Mucosa of rectum (tissue), 2 donors: ENCODE measurements at regions not wholly inside any gene's neighbourhood (a gene's known extent, or its start where the extent isn't known, plus 50 kb on each side); places are given as distances from the start of the nearest gene placed in this dataset.

Experiments used
- H3K27ac ChIP-seq, 2 donors: one replicate each; pipeline ENCODE4 v1.7.0; 2013; ENCODE audit warnings: inconsistent platforms in 2 of 2, low read depth in 2 of 2, low read length in 2 of 2
- H3K27me3 ChIP-seq, 2 donors: one replicate each; pipeline ENCODE4 v1.7.0; 2013; ENCODE audit warnings: low read length in 2 of 2; ENCODE audit not compliant: control insufficient read depth in 2 of 2, insufficient read depth in 2 of 2
- H3K36me3 ChIP-seq, 2 donors: one replicate each; pipeline ENCODE4 v1.7.0; 2013; ENCODE audit warnings: low read length in 2 of 2; ENCODE audit not compliant: control insufficient read depth in 2 of 2, insufficient read depth in 2 of 2
- H3K4me1 ChIP-seq, 2 donors: one replicate each; pipeline ENCODE4 v1.7.0; 2013; ENCODE audit warnings: low read length in 2 of 2, mild to moderate bottlenecking in 1 of 2; ENCODE audit not compliant: control insufficient read depth in 2 of 2, insufficient read depth in 2 of 2
- H3K4me3 ChIP-seq, 2 donors: one replicate each; pipeline ENCODE4 v1.7.0; 2013; ENCODE audit warnings: low read length in 2 of 2
- H3K9ac ChIP-seq, 2 donors: one replicate each; pipeline ENCODE4 v1.7.0; 2013; ENCODE audit warnings: low read length in 2 of 2, low read depth in 1 of 2, mild to moderate bottlenecking in 1 of 2
- H3K9me3 ChIP-seq, 2 donors: one replicate each; pipeline ENCODE4 v1.7.0; 2013; ENCODE audit warnings: low read length in 2 of 2; ENCODE audit not compliant: control insufficient read depth in 2 of 2
- donor health status: healthy.
- donor health status: Normal muscosa, but diverticular disease.

- H3K9ac ChIP-seq = no peak overlapping the region
- no peaks in the 10 kb centered on the region for H3K36me3 ChIP-seq
- no peaks in the 10 kb centered on the region for H3K9me3 ChIP-seq
- H3K27ac ChIP-seq = no peak overlapping the region
- no peak overlapping the region for H3K4me3 ChIP-seq
- no peaks in the 10 kb centered on the region for H3K4me1 ChIP-seq
- no peaks in the 10 kb centered on the region for H3K27me3 ChIP-seq
Observed at GRCh38 chr2:226080334-226080733, 680.8 kb downstream of the NYAP2 start.

GRCh38 chr2:226079671-226080181 lies 680.2 kb downstream of the NYAP2 start:
- no peaks in the 10 kb centered on the region for H3K4me1 ChIP-seq
- H3K9ac ChIP-seq = no peak overlapping the region
- no peaks in the 10 kb centered on the region for H3K27me3 ChIP-seq
- H3K4me3 ChIP-seq = no peak overlapping the region
- H3K9me3 ChIP-seq = no peaks in the 10 kb centered on the region
- no peak overlapping the region for H3K27ac ChIP-seq
- H3K36me3 ChIP-seq = no peaks in the 10 kb centered on the region

- no peaks in the 10 kb centered on the region for H3K27me3 ChIP-seq
- no peak overlapping the region for H3K27ac ChIP-seq
- H3K4me1 ChIP-seq = no peaks in the 10 kb centered on the region
- no peaks in the 10 kb centered on the region for H3K36me3 ChIP-seq
- H3K9me3 ChIP-seq = no peaks in the 10 kb centered on the region
- H3K4me3 ChIP-seq = no peak overlapping the region
- no peak overlapping the region for H3K9ac ChIP-seq
Observed at GRCh38 chr2:226079196-226079595, 679.7 kb downstream of the NYAP2 start.

- H3K4me3 ChIP-seq = no peak overlapping the region
- H3K9ac ChIP-seq = no peak overlapping the region
- H3K9me3 ChIP-seq = no peaks in the 10 kb centered on the region
- no peaks in the 10 kb centered on the region for H3K4me1 ChIP-seq
- H3K27me3 ChIP-seq = no peaks in the 10 kb centered on the region
- H3K27ac ChIP-seq = no peak overlapping the region
- no peaks in the 10 kb centered on the region for H3K36me3 ChIP-seq
Observed at GRCh38 chr2:226078666-226079065, 679.2 kb downstream of the NYAP2 start.

- Histone ChIP-seq H3K4me3 (no peak overlapping the region), H3K4me1 (no peaks in the 10 kb centered on the region), H3K27me3 (no peaks in the 10 kb centered on the region), H3K9ac (no peak overlapping the region), H3K27ac (no peak overlapping the region), H3K36me3 (no peaks in the 10 kb centered on the region), H3K9me3 (no peaks in the 10 kb centered on the region)
Observed at GRCh38 chr2:226077841-226078240, 678.3 kb downstream of the NYAP2 start.

- H3K27ac ChIP-seq = no peak overlapping the region
- H3K9me3 ChIP-seq = no peaks in the 10 kb centered on the region
- H3K4me1 ChIP-seq = no peaks in the 10 kb centered on the region
- H3K4me3 ChIP-seq = no peak overlapping the region
- H3K27me3 ChIP-seq = no peaks in the 10 kb centered on the region
- no peaks in the 10 kb centered on the region for H3K36me3 ChIP-seq
- H3K9ac ChIP-seq = no peak overlapping the region
Observed at GRCh38 chr2:226077031-226077430, 677.5 kb downstream of the NYAP2 start.

GRCh38 chr2:226076529-226076928 lies 677.0 kb downstream of the NYAP2 start:
- no peak overlapping the region for H3K9ac ChIP-seq
- no peak overlapping the region for H3K4me3 ChIP-seq
- H3K36me3 ChIP-seq = no peaks in the 10 kb centered on the region
- no peak overlapping the region for H3K27ac ChIP-seq
- no peaks in the 10 kb centered on the region for H3K4me1 ChIP-seq
- no peaks in the 10 kb centered on the region for H3K9me3 ChIP-seq
- no peaks in the 10 kb centered on the region for H3K27me3 ChIP-seq

- H3K27me3 ChIP-seq = no peaks in the 10 kb centered on the region
- no peak overlapping the region for H3K4me3 ChIP-seq
- H3K9ac ChIP-seq = no peak overlapping the region
- no peak overlapping the region for H3K27ac ChIP-seq
- H3K9me3 ChIP-seq = no peaks in the 10 kb centered on the region
- H3K4me1 ChIP-seq = no peaks in the 10 kb centered on the region
- H3K36me3 ChIP-seq = no peaks in the 10 kb centered on the region
Observed at GRCh38 chr2:226074391-226074790, 674.9 kb downstream of the NYAP2 start.

GRCh38 chr2:226073496-226074160 lies 674.1 kb downstream of the NYAP2 start:
- Histone ChIP-seq H3K27me3 (no peaks in the 10 kb centered on the region), H3K9ac (no peak overlapping the region), H3K36me3 (no peaks in the 10 kb centered on the region), H3K9me3 (no peaks in the 10 kb centered on the region), H3K27ac (no peak overlapping the region), H3K4me1 (no peaks in the 10 kb centered on the region), H3K4me3 (no peak overlapping the region)

- no peaks in the 10 kb centered on the region for H3K36me3 ChIP-seq
- no peaks in the 10 kb centered on the region for H3K9me3 ChIP-seq
- H3K4me3 ChIP-seq = no peak overlapping the region
- no peaks in the 10 kb centered on the region for H3K27me3 ChIP-seq
- H3K9ac ChIP-seq = no peak overlapping the region
- H3K4me1 ChIP-seq = no peaks in the 10 kb centered on the region
- no peak overlapping the region for H3K27ac ChIP-seq
Observed at GRCh38 chr2:226066873-226067272, 667.4 kb downstream of the NYAP2 start.
